CD4-positive, alpha-beta T cell treated with Interleukin-2 at 100 ng/mL for 4 hours (primary cell): ENCODE measurements at regions not wholly inside any gene's neighbourhood (a gene's known extent, or its start where the extent isn't known, plus 50 kb on each side); places are given as distances from the start of the nearest gene placed in this dataset.

Experiments
- DNase-seq: peaks from one replicate; pipeline ENCODE4 v3.0.0-alpha.2; 2020; ENCODE audit warnings: low spot score

GRCh38 chr1:67560580-67561255, 124.3 kb upstream of the GADD45A start:
- DNase-seq = no peak

GRCh38 chr1:67561704-67562113, 123.3 kb upstream of the GADD45A start:
- peak; percentile 75 for DNase-seq

- no peak for DNase-seq
These were observed 121.3 kb upstream of the GADD45A start for GRCh38 chr1:67563684-67564083.

GRCh38 chr1:67564193-67564592, 120.8 kb upstream of the GADD45A start:
- no peak for DNase-seq

GRCh38 chr1:67566803-67567377, 118.1 kb upstream of the GADD45A start:
- DNase-seq = no peak

GRCh38 chr1:67570486-67571143, 114.4 kb upstream of the GADD45A start:
- DNase-seq = no peak

GRCh38 chr1:67571406-67571805, 113.6 kb upstream of the GADD45A start:
- no peak for DNase-seq

- no peak for DNase-seq
These were observed 113.0 kb upstream of the GADD45A start for GRCh38 chr1:67571901-67572593.

- no peak for DNase-seq
These were observed 112.3 kb upstream of the GADD45A start for GRCh38 chr1:67572594-67573221.

GRCh38 chr1:67573311-67573872, 111.6 kb upstream of the GADD45A start:
- DNase-seq = no peak

- DNase-seq = no peak
These were observed 110.8 kb upstream of the GADD45A start for GRCh38 chr1:67574221-67574620.

GRCh38 chr1:67575861-67576260, 109.1 kb upstream of the GADD45A start:
- DNase-seq = no peak

- DNase-seq = no peak
These were observed 108.5 kb upstream of the GADD45A start for GRCh38 chr1:67576474-67576873.

- no peak for DNase-seq
These were observed 107.4 kb upstream of the GADD45A start for GRCh38 chr1:67577646-67578045.

GRCh38 chr1:67578397-67579020, 106.5 kb upstream of the GADD45A start:
- DNase-seq = no peak

- DNase-seq = no peak
These were observed 105.2 kb upstream of the GADD45A start for GRCh38 chr1:67579623-67580394.

- no peak for DNase-seq
These were observed 104.2 kb upstream of the GADD45A start for GRCh38 chr1:67580691-67581403.

GRCh38 chr1:67582625-67583461, 102.2 kb upstream of the GADD45A start:
- no peak for DNase-seq

GRCh38 chr1:67583462-67583950, 101.5 kb upstream of the GADD45A start:
- DNase-seq = no peak
